Keratinocyte (primary cell): ENCODE measurements at regions not wholly inside any gene's neighbourhood (a gene's known extent, or its start where the extent isn't known, plus 50 kb on each side); places are given as distances from the start of the nearest gene placed in this dataset.

ENCODE experiments used
- DNase-seq: peaks from one replicate; pipeline ENCODE4 v3.0.0-alpha.2; 2011; ENCODE audit warnings: low read depth, missing footprints, low spot score
- FAIRE-seq: peaks from 2 replicates; lab custom pipeline; 2011; peaks lifted over from hg19 to GRCh38; lab: Jason Lieb, UNC
- H2AFZ ChIP-seq: 2 replicates; pipeline ENCODE4 v1.6.0; 2012; ENCODE audit warnings: low read length, control low read depth, inconsistent platforms; ENCODE audit not compliant: control insufficient read depth
- H3K27ac ChIP-seq: 2 replicates; pipeline ENCODE4 v1.5.1; 2011; ENCODE audit warnings: low read length; ENCODE audit not compliant: control insufficient read depth, insufficient read depth
- H3K27me3 ChIP-seq: 3 replicates; pipeline ENCODE4 v1.6.0; 2011; ENCODE audit warnings: low read length; ENCODE audit not compliant: control insufficient read depth, insufficient read depth; ENCODE audit errors: extremely low read depth
- H3K36me3 ChIP-seq, 2 experiments: 2 replicates in 1 of 2; 3 replicates in 1 of 2; pipeline ENCODE4 v1.5.1; 2011; ENCODE audit warnings: low read length in 2 of 2, mild to moderate bottlenecking in 1 of 2; ENCODE audit not compliant: control insufficient read depth in 2 of 2, insufficient read depth in 2 of 2; ENCODE audit errors: extremely low read depth in 1 of 2
- H3K4me1 ChIP-seq: 3 replicates; pipeline ENCODE4 v1.5.1; 2011; ENCODE audit warnings: low read length; ENCODE audit not compliant: control insufficient read depth, insufficient read depth; ENCODE audit errors: extremely low read depth
- H3K4me2 ChIP-seq: 3 replicates; pipeline ENCODE4 v1.6.0; 2011; ENCODE audit warnings: low read depth, low read length; ENCODE audit not compliant: control insufficient read depth, insufficient read depth; ENCODE audit errors: extremely low read depth
- H3K4me3 ChIP-seq, 3 experiments: fragments of 200-600 bp in 1 of 3; sonication (generic) in 1 of 3; 2 replicates in 2 of 3; 3 replicates in 1 of 3; pipeline ENCODE4 v1.5.1; 2011 to 2016; ENCODE audit warnings: low read length in 3 of 3, mild to moderate bottlenecking in 3 of 3, control low read depth in 2 of 3, inconsistent platforms in 1 of 3, low read depth in 1 of 3, mixed read lengths in 1 of 3, mixed run types in 1 of 3, moderate library complexity in 1 of 3; ENCODE audit not compliant: control insufficient read depth in 2 of 3, insufficient read depth in 2 of 3; ENCODE audit errors: extremely low read depth in 1 of 3
- H3K79me2 ChIP-seq: 2 replicates; pipeline ENCODE4 v1.6.0; 2012; ENCODE audit warnings: low read length; ENCODE audit not compliant: control insufficient read depth, insufficient read depth
- H3K9ac ChIP-seq: 3 replicates; pipeline ENCODE4 v1.6.0; 2011; ENCODE audit warnings: low read length; ENCODE audit not compliant: control insufficient read depth, insufficient read depth; ENCODE audit errors: extremely low read depth
- H3K9me1 ChIP-seq: 3 replicates; pipeline ENCODE4 v1.6.0; 2011; ENCODE audit warnings: low read length; ENCODE audit not compliant: control insufficient read depth, insufficient read depth; ENCODE audit errors: extremely low read depth
- H3K9me3 ChIP-seq: 2 replicates; pipeline ENCODE4 v1.5.1; 2012; ENCODE audit warnings: low read depth, low read length; ENCODE audit not compliant: control insufficient read depth
- H4K20me1 ChIP-seq: 3 replicates; pipeline ENCODE4 v1.6.0; 2011; ENCODE audit warnings: low read length; ENCODE audit not compliant: control insufficient read depth, insufficient read depth; ENCODE audit errors: extremely low read depth
- CTCF ChIP-seq, 3 experiments: IDR thresholded peaks in 1 of 3; conservative IDR thresholded peaks in 1 of 3; optimal IDR thresholded peaks in 1 of 3; 2 replicates in 2 of 3; 3 replicates in 1 of 3; pipeline versions ENCODE3 to v1.5.1; 2011; ENCODE audit warnings: low read length in 3 of 3, mild to moderate bottlenecking in 3 of 3, moderate library complexity in 2 of 3, control low read depth in 1 of 3, inconsistent platforms in 1 of 3; ENCODE audit not compliant: insufficient read depth in 2 of 3; ENCODE audit errors: extremely low read depth in 1 of 3
- EZH2 ChIP-seq: IDR thresholded peaks from one replicate; pipeline ENCODE4 v1.6.1; 2012; ENCODE audit warnings: inconsistent platforms, mild to moderate bottlenecking, low read length, moderate library complexity
- dilution Hi-C: fragments of 300-500 bp; cut with MboI; formaldehyde crosslinking; loops from one replicate; pipeline ENCODE4 v1.7.0; 2020; ENCODE audit warnings: low sequenced_read_pairs; ENCODE audit not compliant: extremely low pct_ligation_motif_present

- Histone ChIP-seq H3K27ac (no peak overlapping the region), H3K36me3 (no peaks in the 10 kb centered on the region), H4K20me1 (no peaks in the 10 kb centered on the region), H3K4me1 (no peaks in the 10 kb centered on the region), H3K9me1 (no peaks in the 10 kb centered on the region), H3K27me3 (no peaks in the 10 kb centered on the region), H3K9me3 (peaks cover 11% of the 10 kb centered on the region), H3K4me2 (no peak overlapping the region), H2AFZ (no peak overlapping the region), H3K79me2 (no peaks in the 10 kb centered on the region), H3K4me3 (no peak overlapping the region), H3K9ac (no peak overlapping the region)
- FAIRE-seq = no peak
- dilution Hi-C loops = no loop called here
- DNase-seq = no peak
- TF ChIP-seq CTCF (optimal IDR thresholded peaks at IDR 0.05 in 1 of 3, IDR thresholded peaks at IDR 0.05 in 1 of 3, conservative IDR thresholded peaks at IDR 0.05 in 1 of 3; ENCODE audit: extremely low read depth in 1 of 3, insufficient read depth in 2 of 3, low read length in 3 of 3) (no peak), EZH2 (no peak)
These were observed 53.5 kb upstream of the DIO3 start for GRCh38 chr14:101507836-101508150.

GRCh38 chr14:101508196-101508947 is 52.9 kb upstream of the DIO3 start:
- Histone ChIP-seq H3K4me1 (no peaks in the 10 kb centered on the region), H3K79me2 (no peaks in the 10 kb centered on the region), H3K4me2 (no peak overlapping the region), H3K9me3 (peaks cover 10% of the 10 kb centered on the region), H3K36me3 (no peaks in the 10 kb centered on the region), H3K27me3 (no peaks in the 10 kb centered on the region), H3K9ac (no peak overlapping the region), H2AFZ (no peak overlapping the region), H3K4me3 (no peak overlapping the region), H3K9me1 (no peaks in the 10 kb centered on the region), H4K20me1 (no peaks in the 10 kb centered on the region), H3K27ac (no peak overlapping the region)
- DNase-seq = no peak
- dilution Hi-C loops = no loop called here
- TF ChIP-seq CTCF (optimal IDR thresholded peaks at IDR 0.05 in 1 of 3, IDR thresholded peaks at IDR 0.05 in 1 of 3, conservative IDR thresholded peaks at IDR 0.05 in 1 of 3; ENCODE audit: extremely low read depth in 1 of 3, insufficient read depth in 2 of 3, low read length in 3 of 3) (no peak), EZH2 (no peak)
- no peak for FAIRE-seq
